B cell (primary cell): ENCODE measurements at regions not wholly inside any gene's neighbourhood (a gene's known extent, or its start where the extent isn't known, plus 50 kb on each side); places are given as distances from the start of the nearest gene placed in this dataset.

Source experiments
- EZH2 ChIP-seq: IDR thresholded peaks from 2 replicates; pipeline ENCODE4 v1.6.1; 2012; ENCODE audit warnings: borderline replicate concordance, low read depth, mild to moderate bottlenecking, moderate library complexity, low read length; ENCODE audit not compliant: insufficient read depth, poor library complexity, severe bottlenecking
- TF ChIP-seq, protein P1 (sequence below): fragments of 200-600 bp; IDR thresholded peaks from one replicate; pipeline ENCODE4 v1.8.0; 2022; ENCODE audit warnings: antibody characterized with exemption, mild to moderate bottlenecking

DNA sequence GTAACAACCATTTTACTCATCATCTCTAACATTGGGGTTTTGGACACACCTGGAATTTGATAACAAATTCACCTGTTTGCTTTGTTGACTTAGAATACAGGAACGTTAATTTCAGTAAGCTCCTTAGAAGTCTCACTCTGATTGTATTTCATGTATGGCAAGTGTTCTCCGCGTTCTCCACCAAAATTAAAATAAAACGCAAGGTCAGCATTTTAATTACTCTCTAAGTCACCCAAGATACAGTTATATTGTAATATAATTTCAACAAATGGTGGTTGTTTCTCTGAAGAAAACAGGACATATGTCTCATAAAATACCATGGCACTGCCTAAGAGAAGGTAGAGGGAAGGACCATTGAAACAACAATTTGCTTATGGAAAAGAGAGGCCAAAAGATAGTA lies 742.1 kb downstream of the LIG4 start:
- no peak for TF ChIP-seq EZH2
- TF ChIP-seq, protein P1, sequence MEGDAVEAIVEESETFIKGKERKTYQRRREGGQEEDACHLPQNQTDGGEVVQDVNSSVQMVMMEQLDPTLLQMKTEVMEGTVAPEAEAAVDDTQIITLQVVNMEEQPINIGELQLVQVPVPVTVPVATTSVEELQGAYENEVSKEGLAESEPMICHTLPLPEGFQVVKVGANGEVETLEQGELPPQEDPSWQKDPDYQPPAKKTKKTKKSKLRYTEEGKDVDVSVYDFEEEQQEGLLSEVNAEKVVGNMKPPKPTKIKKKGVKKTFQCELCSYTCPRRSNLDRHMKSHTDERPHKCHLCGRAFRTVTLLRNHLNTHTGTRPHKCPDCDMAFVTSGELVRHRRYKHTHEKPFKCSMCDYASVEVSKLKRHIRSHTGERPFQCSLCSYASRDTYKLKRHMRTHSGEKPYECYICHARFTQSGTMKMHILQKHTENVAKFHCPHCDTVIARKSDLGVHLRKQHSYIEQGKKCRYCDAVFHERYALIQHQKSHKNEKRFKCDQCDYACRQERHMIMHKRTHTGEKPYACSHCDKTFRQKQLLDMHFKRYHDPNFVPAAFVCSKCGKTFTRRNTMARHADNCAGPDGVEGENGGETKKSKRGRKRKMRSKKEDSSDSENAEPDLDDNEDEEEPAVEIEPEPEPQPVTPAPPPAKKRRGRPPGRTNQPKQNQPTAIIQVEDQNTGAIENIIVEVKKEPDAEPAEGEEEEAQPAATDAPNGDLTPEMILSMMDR = no peak
